Mesendoderm (in vitro differentiated cells): ENCODE measurements at regions not wholly inside any gene's neighbourhood (a gene's known extent, or its start where the extent isn't known, plus 50 kb on each side); places are given as distances from the start of the nearest gene placed in this dataset.

Source experiments
- DNase-seq: peaks from one replicate; pipeline ENCODE4 v3.0.0; 2013
- H2AK5ac ChIP-seq: 2 replicates; pipeline ENCODE4 v1.6.1; 2013; ENCODE audit warnings: low read length, inconsistent platforms
- H2BK120ac ChIP-seq: 2 replicates; pipeline ENCODE4 v1.6.1; 2013; ENCODE audit warnings: low read depth, mild to moderate bottlenecking, low read length, moderate library complexity, mixed read lengths
- H2BK15ac ChIP-seq: replicated peaks from 2 replicates; pipeline ENCODE4 v1.6.1; 2013; ENCODE audit warnings: low read depth, mild to moderate bottlenecking, moderate library complexity
- H2BK5ac ChIP-seq: 2 replicates; pipeline ENCODE4 v1.6.1; 2013; ENCODE audit warnings: low read length, inconsistent platforms
- H3K18ac ChIP-seq: 2 replicates; pipeline ENCODE4 v1.6.1; 2013; ENCODE audit warnings: mild to moderate bottlenecking, low read length, mixed read lengths
- H3K23ac ChIP-seq: one replicate; pipeline ENCODE4 v1.6.1; 2013; ENCODE audit warnings: low read length
- H3K27ac ChIP-seq: 2 replicates; pipeline ENCODE4 v1.5.1; 2013; ENCODE audit warnings: low read depth, mild to moderate bottlenecking, inconsistent platforms, low read length, moderate library complexity
- H3K27me3 ChIP-seq: 2 replicates; pipeline ENCODE4 v1.6.1; 2013; ENCODE audit warnings: low read length, control low read depth, mild to moderate bottlenecking, inconsistent platforms; ENCODE audit not compliant: insufficient read depth, poor library complexity
- H3K36me3 ChIP-seq: 2 replicates; pipeline ENCODE4 v1.6.1; 2013; ENCODE audit warnings: low read length, inconsistent platforms; ENCODE audit not compliant: control insufficient read depth, insufficient read depth
- H3K4ac ChIP-seq: one replicate; pipeline ENCODE4 v1.6.1; 2013; ENCODE audit warnings: low read depth, mild to moderate bottlenecking, low read length, moderate library complexity
- H3K4me1 ChIP-seq: 2 replicates; pipeline ENCODE4 v1.6.1; 2013; ENCODE audit warnings: low read depth, low read length, inconsistent platforms; ENCODE audit not compliant: control insufficient read depth
- H3K4me2 ChIP-seq: 2 replicates; pipeline ENCODE4 v1.6.1; 2013; ENCODE audit warnings: low read length
- H3K4me3 ChIP-seq: 2 replicates; pipeline ENCODE4 v1.5.1; 2013; ENCODE audit warnings: mild to moderate bottlenecking, low read length
- H3K56ac ChIP-seq: one replicate; pipeline ENCODE4 v1.6.1; 2013; ENCODE audit warnings: low read length
- H3K79me1 ChIP-seq: 2 replicates; pipeline ENCODE4 v1.6.1; 2013; ENCODE audit warnings: low read length, inconsistent platforms
- H3K79me2 ChIP-seq: 2 replicates; pipeline ENCODE4 v1.6.1; 2013; ENCODE audit warnings: mild to moderate bottlenecking, low read length; ENCODE audit not compliant: control insufficient read depth, insufficient read depth
- H3K9ac ChIP-seq: 2 replicates; pipeline ENCODE4 v1.6.1; 2013; ENCODE audit warnings: low read length, inconsistent platforms
- H4K5ac ChIP-seq: one replicate; pipeline ENCODE4 v1.6.1; 2013; ENCODE audit warnings: low read length
- H4K8ac ChIP-seq: one replicate; pipeline ENCODE4 v1.6.1; 2013; ENCODE audit warnings: low read depth, mild to moderate bottlenecking, control low read depth, low read length, moderate library complexity
- WGBS: extraction: QIAGEN DNeasy Blood & Tissue Kit; methylation state at CpG from one replicate; pipeline ENCODE4 v1.1.7; 2013; ENCODE audit warnings: low lambda C conversion rate, missing lambda C conversion rate; ENCODE audit not compliant: insufficient coverage; ENCODE audit errors: extremely low coverage; 5-methylcytosine and 5-hydroxymethylcytosine counted together

DNA sequence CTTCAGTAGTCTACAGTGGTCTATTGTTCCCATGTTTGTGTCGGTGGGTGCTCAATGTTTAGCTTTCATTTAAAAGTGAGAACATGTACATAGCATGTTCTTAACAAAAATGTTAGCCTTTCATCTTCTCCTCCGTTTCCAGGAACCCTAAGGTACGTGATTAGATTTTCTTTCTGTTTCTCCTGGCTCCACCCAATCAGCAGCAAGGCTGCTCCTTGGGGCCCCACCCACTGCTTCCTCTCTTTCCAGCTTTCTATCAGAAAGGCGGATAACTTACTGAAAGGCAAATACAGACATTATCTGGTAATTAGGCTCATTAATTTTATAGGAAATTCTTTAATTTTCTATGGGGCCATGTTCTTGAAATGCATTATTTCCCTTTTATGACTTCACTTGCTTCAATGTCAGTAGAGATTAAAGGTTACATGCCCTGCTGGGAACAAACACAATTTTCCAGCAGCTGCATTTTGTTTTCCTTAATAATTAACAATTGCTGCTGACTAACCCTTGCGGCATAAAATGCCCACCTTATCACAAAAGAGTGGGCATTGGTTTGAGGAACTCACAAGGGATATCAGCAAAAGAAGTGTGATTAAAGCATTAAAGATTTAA, 324.9 kb upstream of the SNX7 start:
- H3K4me3 ChIP-seq, result no peak overlapping the region
- H3K27ac ChIP-seq, result no peak overlapping the region
- H3K79me1 ChIP-seq, result no peaks in the 10 kb centered on the region
- H3K4ac ChIP-seq, result no peak overlapping the region
- no CpG with 5 or more reads among the region's 5 CpGs for WGBS
- no peak overlapping the region for H2AK5ac ChIP-seq
- no peak overlapping the region for H3K23ac ChIP-seq
- no peak overlapping the region for H3K56ac ChIP-seq
- no peak overlapping the region for H3K9ac ChIP-seq
- no peak overlapping the region for H2BK120ac ChIP-seq
- H3K4me1 ChIP-seq, result no peaks in the 10 kb centered on the region
- DNase-seq, result no peak
- no peak overlapping the region for H3K18ac ChIP-seq
- no peak overlapping the region for H2BK5ac ChIP-seq
- no peak overlapping the region for H4K5ac ChIP-seq
- H3K27me3 ChIP-seq, result no peaks in the 10 kb centered on the region
- no peak overlapping the region for H3K4me2 ChIP-seq
- no peaks in the 10 kb centered on the region for H3K36me3 ChIP-seq
- no peaks in the 10 kb centered on the region for H3K79me2 ChIP-seq
- H2BK15ac ChIP-seq, result no peak overlapping the region
- no peak overlapping the region for H4K8ac ChIP-seq

DNA sequence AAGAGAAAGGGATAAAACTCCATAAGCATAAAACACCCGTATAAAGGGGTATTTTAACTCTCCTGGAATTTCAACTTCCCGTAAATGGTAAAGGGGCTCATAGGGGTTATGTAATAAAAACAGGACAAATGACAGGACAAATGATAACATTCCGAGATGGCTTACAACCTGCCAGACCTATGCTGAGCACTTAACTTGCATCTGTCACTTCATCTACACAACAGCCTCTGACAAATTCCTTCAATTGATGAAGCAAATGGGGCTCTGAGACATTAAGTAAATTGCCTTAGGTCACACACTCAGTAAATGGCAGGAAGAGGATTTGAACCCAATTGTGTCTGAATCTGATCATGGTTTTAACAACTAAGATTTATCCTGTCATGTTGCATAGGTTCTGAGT, 327.6 kb upstream of the SNX7 start:
- Histone ChIP-seq H3K9ac (no peak overlapping the region), H3K4ac (no peak overlapping the region), H3K18ac (no peak overlapping the region), H3K79me1 (no peaks in the 10 kb centered on the region), H3K36me3 (no peaks in the 10 kb centered on the region), H3K56ac (no peak overlapping the region), H2BK5ac (no peak overlapping the region), H4K8ac (no peak overlapping the region), H3K4me3 (no peak overlapping the region), H3K4me1 (no peaks in the 10 kb centered on the region), H2BK15ac (no peak overlapping the region), H3K79me2 (no peaks in the 10 kb centered on the region), H3K27me3 (no peaks in the 10 kb centered on the region), H4K5ac (no peak overlapping the region), H2BK120ac (no peak overlapping the region), H3K27ac (no peak overlapping the region), H3K4me2 (no peak overlapping the region), H2AK5ac (no peak overlapping the region), H3K23ac (no peak overlapping the region)
- peak; percentile 25 for DNase-seq
- WGBS, result no CpG with 5 or more reads among the region's 3 CpGs

DNA sequence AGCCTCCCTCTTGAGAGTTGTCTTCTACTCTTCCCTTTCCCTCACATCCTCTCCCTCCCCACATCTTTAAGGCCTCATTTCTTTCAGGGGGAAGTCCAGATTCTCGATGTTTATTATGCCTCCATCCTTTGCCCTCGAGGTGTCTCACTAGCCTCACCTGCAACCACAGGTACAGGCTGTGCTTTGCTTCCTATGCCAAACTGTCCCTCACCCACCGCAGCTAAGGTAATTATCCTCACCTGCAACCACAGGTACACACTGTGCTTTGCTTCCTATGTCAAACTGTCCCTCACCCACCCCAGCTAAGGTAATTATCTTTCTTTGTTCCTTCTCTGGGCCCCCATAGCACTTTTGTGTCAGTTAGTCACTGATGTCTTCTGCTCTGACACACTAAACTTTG, 328.1 kb upstream of the SNX7 start:
- Histone ChIP-seq H2BK5ac (no peak overlapping the region), H2BK15ac (no peak overlapping the region), H3K4me1 (no peaks in the 10 kb centered on the region), H3K27ac (no peak overlapping the region), H3K4me3 (no peak overlapping the region), H3K23ac (no peak overlapping the region), H4K8ac (no peak overlapping the region), H2AK5ac (no peak overlapping the region), H3K27me3 (no peaks in the 10 kb centered on the region), H3K18ac (no peak overlapping the region), H3K56ac (no peak overlapping the region), H2BK120ac (no peak overlapping the region), H3K79me1 (no peaks in the 10 kb centered on the region), H3K36me3 (no peaks in the 10 kb centered on the region), H3K9ac (no peak overlapping the region), H4K5ac (no peak overlapping the region), H3K4me2 (no peak overlapping the region), H3K79me2 (no peaks in the 10 kb centered on the region), H3K4ac (no peak overlapping the region)
- WGBS, result no CpG with 5 or more reads among the region's 3 CpGs
- DNase-seq, result no peak

DNA sequence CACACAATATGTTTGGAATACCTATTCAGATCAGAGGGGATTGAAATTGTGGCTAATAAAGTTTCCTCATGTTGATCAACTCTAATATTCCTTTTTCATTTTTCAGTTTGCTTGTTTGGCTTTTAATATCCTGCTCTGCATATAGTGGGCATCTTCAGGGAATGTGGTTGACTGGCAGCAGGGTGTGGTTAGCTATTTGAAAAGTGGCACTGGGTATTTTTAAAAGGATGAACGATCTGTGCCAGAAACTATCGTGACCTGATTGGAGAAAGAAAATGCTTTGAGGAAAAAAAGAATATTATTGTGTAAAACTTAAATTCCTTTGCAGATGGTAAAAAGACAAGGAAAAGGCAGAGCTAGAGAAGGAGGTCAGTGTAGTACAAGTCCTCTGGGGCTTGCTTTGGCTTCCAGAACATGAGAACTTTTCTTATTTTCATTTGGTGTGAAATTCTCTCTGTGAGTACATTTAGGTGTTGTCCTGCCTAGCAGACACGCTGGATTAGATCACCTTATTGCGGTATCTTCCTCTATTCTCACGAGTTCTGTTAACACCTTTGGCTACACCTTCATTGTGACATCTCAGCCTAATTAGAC, 329.7 kb upstream of the SNX7 start:
- Histone ChIP-seq H2AK5ac (no peak overlapping the region), H3K4ac (no peak overlapping the region), H3K18ac (no peak overlapping the region), H2BK5ac (no peak overlapping the region), H4K5ac (no peak overlapping the region), H3K79me2 (no peaks in the 10 kb centered on the region), H3K27ac (no peak overlapping the region), H3K56ac (no peak overlapping the region), H4K8ac (no peak overlapping the region), H3K4me2 (no peak overlapping the region), H2BK15ac (no peak overlapping the region), H3K9ac (no peak overlapping the region), H3K27me3 (no peaks in the 10 kb centered on the region), H3K23ac (no peak overlapping the region), H3K79me1 (no peaks in the 10 kb centered on the region), H3K4me1 (peaks cover 6% of the 10 kb centered on the region), H2BK120ac (no peak overlapping the region), H3K36me3 (no peaks in the 10 kb centered on the region), H3K4me3 (no peak overlapping the region)
- WGBS, result no CpG with 5 or more reads among the region's 5 CpGs
- DNase-seq, result no peak

DNA sequence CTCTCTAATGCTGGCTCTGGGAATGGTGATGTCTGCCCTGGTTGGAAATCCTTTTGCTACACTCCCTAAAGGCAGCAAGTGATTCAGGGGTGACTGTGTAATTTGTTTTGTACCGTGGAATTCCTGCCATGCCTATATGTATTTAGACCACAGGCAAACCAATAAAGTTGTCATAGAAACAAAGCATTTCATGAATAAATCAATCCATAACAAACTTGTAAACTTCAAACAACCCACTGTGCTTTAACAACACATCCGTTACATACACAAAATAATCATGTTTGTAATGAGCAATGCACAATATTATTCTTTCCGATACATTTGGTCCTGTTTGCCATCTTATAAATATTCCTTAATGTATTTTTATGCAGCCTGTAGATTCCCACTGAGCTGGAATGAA, 330.3 kb upstream of the SNX7 start:
- H3K4me3 ChIP-seq, result no peak overlapping the region
- DNase-seq, result no peak
- 100% methylated on average over 1 of the region's 3 CpGs for WGBS
- no peak overlapping the region for H4K8ac ChIP-seq
- H3K4ac ChIP-seq, result no peak overlapping the region
- H3K4me2 ChIP-seq, result no peak overlapping the region
- no peaks in the 10 kb centered on the region for H3K36me3 ChIP-seq
- no peaks in the 10 kb centered on the region for H3K79me1 ChIP-seq
- no peak overlapping the region for H3K27ac ChIP-seq
- H3K27me3 ChIP-seq, result no peaks in the 10 kb centered on the region
- no peak overlapping the region for H2BK120ac ChIP-seq
- H3K9ac ChIP-seq, result no peak overlapping the region
- H2AK5ac ChIP-seq, result no peak overlapping the region
- no peak overlapping the region for H3K23ac ChIP-seq
- no peak overlapping the region for H2BK15ac ChIP-seq
- H3K56ac ChIP-seq, result no peak overlapping the region
- H4K5ac ChIP-seq, result no peak overlapping the region
- peaks cover 7% of the 10 kb centered on the region for H3K4me1 ChIP-seq
- no peak overlapping the region for H3K18ac ChIP-seq
- no peak overlapping the region for H2BK5ac ChIP-seq
- no peaks in the 10 kb centered on the region for H3K79me2 ChIP-seq

DNA sequence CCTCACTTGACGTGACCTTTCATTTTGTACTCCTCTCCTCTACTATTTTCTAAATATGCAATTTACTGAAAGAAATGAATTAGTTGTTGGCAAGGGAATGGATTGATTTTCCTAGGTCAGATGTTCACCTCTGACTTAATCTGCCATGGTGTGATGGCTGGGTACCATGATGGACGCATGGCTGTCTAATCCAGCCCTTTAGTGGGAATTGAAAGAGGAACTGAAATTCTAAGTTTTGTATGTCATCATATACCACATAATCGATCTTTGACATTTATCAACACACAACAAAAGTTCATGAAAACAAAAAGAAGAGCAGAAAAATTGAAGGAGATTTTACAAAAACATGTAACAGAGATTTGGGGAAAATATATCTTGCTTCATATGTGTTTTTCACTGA, 331.3 kb upstream of the SNX7 start:
- Histone ChIP-seq H2BK5ac (no peak overlapping the region), H3K4ac (no peak overlapping the region)
- no CpG with 5 or more reads among the region's 3 CpGs for WGBS

More for the DNA sequence above, 331.3 kb upstream of the SNX7 start:
- Histone ChIP-seq H3K23ac (no peak overlapping the region), H3K56ac (no peak overlapping the region), H3K4me1 (peaks cover 7% of the 10 kb centered on the region), H3K27ac (no peak overlapping the region), H3K4me3 (no peak overlapping the region), H2BK120ac (no peak overlapping the region), H3K79me1 (no peaks in the 10 kb centered on the region), H3K79me2 (no peaks in the 10 kb centered on the region), H3K9ac (no peak overlapping the region), H3K27me3 (no peaks in the 10 kb centered on the region), H2BK15ac (no peak overlapping the region), H3K4me2 (no peak overlapping the region), H4K8ac (no peak overlapping the region), H2AK5ac (no peak overlapping the region), H4K5ac (no peak overlapping the region), H3K18ac (no peak overlapping the region), H3K36me3 (no peaks in the 10 kb centered on the region)
- DNase-seq, result no peak
